Head of caudate nucleus (tissue), 42 donors: ENCODE measurements at regions not wholly inside any gene's neighbourhood (a gene's known extent, or its start where the extent isn't known, plus 50 kb on each side); places are given as distances from the start of the nearest gene placed in this dataset.

Source experiments
- DNase-seq, 42 donors: peaks; one replicate each; pipeline versions ENCODE4 v3.0.0 to v3.0.0-alpha.2; 2020 to 2021; ENCODE audit warnings: mixed read lengths in 7 of 42
- intact Hi-C: fragments of 100-400 bp; cut with DNase I; formaldehyde crosslinking; loops from one replicate; pipeline ENCODE4 v1.15.0; 2022

DNA sequence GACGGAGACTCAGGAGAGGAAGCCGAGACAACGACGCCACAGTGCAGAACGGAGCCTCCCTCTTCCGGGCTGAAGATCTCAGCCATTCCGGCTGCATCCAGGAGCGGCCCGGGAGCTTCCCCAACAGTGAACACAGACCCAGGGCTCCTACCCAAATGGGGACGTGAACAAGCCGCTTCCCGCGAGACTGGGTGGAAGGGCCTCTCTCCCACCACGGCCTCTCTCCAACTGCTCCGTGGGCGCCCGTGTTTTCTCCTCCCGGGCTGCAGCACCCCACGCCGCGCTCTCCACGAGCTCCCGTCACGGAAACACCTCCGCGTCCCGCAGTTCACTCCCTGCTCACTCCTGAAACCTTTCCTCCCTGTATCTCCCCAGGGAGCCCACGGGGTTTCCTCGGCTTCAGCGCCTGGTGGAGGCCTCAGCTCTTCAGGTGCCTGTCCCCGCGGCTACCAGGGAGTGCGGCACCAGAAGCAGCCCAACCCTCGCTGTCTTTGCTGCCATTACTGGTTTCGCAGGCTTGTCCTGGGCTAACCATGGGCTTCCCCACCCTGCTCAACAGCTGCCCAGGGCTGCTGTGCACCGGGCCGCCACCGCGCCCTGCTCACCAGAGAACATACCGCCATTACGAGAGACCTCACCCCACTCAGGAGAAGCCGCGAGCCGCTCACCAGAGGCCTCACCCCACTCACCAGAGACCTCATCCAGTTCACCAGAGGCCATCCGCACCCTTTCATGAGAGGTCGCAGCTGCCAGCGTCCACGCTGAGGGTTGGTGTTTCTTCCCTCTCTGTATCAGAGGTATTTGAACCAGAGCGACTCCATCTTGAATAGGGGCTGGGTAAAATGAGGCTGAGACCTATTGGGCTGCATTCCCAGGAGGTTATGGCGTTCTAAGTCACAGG, 922.8 kb downstream of the QKI start:
- no peak for DNase-seq
- intact Hi-C loops, result no loop called here

DNA sequence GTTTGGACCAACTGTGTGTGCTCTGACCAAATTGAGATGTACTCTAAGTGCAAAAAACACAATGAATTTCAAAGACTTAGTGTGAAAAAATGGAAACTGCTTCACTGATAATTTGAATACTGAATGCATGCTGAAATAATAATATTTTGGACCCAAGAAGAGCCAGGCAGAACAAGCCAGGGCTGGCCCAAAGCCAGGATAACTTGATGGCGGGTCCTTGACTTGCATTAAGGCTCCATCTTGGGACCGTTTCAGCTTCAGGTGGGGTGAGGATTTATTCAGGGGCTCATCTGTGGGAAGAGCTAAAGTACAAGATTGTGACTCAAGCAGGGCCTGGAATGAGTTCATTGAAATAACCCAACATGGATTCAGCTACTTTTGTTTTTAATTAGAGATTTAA, 921.9 kb downstream of the QKI start:
- intact Hi-C loops, result no loop called here
- no peak for DNase-seq

DNA sequence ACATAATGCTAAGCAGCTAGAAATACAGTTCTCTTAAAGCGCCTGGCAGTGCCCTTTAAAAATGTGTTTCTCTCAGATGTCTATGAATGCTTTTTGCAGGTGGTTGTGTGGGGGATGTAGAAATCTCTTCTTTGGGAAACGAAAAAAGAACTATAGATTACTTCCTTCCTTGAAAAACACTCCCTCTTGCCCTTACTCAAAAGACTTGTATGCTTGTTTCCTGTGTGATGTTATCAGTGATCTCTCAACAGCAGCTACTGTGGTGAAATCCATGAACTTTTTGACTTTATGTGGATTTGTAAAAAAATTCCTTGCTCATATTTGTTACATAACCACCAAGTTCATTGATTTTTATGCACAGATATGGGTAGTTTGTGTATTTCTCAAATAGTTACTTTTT, 916.5 kb downstream of the QKI start:
- intact Hi-C loops, result no loop called here
- no peak for DNase-seq

DNA sequence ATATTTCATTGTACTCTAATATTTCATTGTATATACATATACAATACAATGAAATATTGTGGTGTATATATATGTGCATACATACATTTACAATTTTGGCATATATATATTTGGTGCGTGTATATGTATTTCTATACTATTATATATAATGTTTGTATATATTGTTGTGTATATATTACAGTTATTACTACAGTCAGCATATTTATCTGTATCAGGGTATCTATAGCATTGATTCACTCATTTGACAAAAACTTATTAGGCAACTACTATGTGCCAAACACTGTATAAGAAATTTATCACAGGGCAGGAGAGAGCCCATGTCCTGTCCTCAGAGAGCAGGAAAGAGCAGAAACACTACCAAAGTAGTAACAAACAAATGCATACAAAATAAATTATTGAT, 910.6 kb downstream of the QKI start:
- DNase-seq, result no peak
- intact Hi-C loops, result no loop called here

DNA sequence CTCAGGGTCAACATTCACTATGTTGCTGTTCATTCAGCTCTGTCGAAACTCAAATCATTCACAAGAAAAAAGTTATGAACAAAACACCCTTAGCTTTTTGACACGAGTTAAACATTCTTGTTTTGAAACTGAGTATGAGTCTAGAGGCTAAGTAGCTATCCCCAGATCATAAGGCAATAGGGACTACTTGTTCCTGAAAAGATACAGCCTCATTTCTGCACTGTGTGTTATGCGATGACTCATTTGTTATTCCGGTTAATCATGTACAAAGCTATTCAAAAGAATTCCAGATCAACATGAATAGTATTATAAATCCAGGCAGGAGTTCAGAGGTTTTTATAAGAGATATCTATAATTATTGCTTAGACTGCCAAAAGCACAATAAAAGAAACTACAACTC, 908.0 kb downstream of the QKI start:
- no peak for DNase-seq
- intact Hi-C loops, result no loop called here

DNA sequence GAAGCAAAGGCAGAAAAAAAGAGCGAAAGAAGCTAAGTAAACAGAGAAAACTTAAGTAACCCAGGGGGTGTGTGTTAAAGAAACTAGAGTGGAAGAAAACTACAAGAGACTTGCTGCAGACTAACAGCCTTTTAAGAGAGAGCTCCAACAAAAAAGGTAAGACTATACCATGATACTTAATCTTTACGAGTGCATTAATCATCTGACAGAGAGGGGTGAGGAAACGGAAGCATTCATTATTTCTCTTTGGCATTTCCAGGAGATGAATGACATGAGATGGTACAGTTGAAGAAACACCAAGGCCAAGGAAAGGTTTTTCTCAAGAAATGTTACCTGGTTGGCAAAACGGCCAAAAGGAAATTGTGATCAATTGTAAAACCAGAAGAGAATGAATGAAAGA, 906.8 kb downstream of the QKI start:
- no peak for DNase-seq
- intact Hi-C loops, result no loop called here

DNA sequence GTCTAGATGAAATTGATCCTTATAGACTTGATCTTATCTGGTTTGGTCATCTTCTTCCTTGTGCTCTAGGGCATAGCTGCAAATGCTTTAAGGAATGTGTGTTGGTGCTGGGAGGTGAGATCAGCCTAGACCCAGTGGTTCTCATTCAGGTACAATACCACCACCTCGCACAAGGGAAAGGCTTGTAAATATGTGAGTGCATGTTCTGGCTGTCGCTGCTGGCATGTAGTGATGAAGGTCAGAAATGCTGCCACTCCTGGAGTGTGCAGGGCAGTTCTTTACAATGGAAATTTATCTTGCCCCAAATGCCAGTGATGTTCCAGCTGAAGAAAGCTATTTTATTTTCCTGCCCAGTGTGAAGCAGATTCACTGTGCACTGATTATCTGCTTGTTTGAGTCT, 900.9 kb downstream of the QKI start:
- intact Hi-C loops, result no loop called here
- no peak for DNase-seq

DNA sequence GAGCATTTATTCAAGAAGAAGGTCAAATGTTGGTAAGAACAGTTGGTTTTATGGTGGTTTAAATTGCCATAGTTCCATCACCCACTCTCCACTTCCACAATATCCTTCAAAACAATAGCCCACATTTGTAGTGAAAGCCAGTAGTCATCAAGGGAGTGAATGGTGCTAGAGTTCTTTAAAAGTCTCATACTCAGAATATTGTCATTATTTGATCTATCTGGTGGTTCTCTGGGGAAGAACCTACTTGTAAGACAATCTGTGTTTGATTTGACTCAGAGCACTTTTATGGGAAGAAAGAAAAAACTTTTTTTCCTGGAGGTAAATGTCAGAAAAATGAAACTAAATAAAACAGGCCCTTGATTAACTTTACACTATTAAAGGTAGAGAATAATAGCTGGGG, 893.8 kb downstream of the QKI start:
- intact Hi-C loops, result no loop called here
- DNase-seq, result no peak

DNA sequence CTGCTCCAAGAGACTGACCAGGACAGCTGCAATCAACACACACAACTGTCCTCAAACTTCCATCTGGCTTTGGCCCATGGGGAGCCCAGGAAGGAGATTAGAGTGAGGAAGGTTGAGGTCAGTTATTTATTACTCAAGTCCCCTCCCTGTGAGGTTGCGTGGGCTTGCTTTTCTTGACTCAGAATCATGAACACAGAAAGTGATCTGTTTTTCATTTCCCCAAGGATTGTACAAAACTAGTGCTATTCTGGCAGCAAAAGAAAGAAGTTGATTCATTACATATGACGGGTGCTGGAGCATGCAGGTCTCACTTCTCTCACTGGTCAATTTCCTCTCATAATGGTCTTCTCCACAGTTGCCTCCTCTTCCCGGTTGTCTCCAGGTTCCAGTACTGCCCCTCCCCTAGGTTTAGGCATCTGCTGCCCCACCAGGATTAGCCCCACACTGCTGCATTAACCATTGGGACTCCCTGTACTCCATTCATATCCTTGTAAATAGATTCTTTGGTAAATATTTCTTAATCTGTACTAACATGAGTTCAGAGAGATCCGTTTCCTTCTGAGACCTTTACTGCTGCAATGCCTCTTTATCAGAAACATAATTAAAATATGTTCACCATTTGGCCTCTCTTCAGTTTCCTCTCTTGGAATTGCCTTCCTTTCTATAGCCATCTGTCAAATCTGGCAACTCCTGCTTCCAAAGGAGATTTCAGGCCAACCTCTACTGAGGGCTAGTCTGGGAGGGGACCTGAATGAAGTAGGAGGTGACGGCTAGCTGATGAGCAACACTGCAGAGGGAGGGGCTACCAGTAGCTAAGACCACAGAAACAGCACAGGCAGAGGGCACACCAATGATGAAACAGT, 888.8 kb downstream of the QKI start:
- intact Hi-C loops, result no loop called here
- DNase-seq, result no peak

DNA sequence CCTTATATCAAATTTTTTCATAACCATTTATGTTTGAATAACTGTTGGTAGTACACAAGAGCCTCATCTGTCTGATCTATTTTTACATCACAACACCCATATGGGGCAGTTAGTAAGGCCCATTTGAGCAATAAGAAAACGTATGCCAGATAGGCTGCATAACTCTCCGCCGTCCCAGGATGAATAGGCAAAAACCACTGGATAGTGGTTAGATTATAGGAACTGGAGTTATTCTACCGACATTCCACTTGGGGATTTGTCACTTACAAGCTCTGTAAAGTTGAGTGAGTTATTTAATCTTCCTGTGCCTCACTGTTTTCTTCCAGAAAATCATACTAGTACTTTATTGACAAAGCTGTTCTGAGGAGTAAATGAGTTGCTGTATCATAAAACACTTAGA, 881.9 kb downstream of the QKI start:
- DNase-seq, result no peak
- intact Hi-C loops, result no loop called here

DNA sequence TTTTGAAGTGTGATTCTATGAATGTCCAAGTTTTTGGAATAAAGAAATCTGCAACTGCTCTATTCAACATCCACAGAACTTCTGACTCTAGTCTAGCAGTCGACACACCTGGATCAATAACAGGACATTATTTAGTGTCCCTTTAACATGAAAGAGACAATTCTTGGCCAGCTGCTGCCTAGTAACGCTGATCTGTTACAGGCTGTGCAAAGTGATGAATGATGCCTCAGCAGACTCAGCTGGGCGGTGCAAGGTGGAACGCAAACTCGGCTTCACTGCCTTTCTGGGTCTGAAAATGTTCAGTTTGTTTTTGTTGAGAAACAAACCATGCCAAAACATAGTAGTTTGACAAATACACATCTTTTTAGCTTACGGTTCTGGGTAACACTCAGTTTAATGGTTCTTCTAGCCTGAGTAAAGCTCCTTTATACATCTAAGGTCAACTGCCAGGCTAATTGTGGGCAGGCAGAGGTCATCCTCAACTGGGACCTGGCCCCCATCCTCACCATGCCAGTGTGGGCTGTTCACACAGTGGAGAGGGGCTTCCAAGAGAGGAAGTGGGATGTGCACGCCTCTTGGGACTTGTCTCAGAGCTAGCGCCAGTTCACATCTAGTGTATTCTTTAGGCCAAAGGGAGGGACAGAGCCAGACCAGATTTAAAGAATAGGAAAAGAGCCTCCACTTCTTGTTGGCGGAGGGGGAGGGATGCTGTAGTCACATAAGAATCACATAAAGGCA, 879.7 kb downstream of the QKI start:
- intact Hi-C loops, result no loop called here
- DNase-seq, result no peak

DNA sequence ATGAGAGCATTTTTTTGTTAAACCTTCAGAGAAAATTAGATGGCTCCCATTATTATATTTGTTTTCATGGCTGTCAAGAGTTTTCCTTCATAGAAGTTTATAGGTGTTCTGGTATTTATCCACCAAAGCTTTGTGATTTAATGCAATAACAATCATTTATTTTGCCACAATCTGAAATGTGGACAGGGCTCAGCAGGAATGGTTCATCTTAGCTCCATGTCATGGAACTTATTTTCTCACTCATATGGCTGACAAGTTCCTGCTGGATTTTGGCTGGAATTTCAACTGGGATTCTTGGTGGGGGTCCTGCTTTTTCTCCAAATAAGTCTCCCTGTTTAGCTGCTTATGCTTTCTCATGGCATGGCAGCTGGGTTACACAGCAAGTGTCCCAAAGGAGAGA, 876.7 kb downstream of the QKI start:
- DNase-seq, result no peak
- intact Hi-C loops, result no loop called here

DNA sequence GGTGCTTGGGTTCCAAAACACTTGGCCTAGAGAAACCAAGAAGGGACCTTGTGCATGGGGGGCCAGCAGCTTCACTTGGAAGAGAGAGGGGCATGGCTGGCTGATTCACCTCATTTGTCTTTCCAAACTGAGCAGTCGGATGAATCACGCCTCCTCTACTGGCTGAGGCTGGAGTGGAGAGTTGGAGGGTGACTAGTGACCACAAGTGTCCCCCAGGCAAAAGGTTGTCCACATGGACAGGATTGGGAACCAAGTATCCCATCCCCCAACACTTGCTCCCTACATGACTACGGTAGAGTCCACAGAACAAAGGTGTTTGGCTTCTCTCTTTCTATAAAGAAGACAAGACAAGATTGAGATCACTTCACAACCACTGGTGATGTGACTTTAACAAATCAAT, 875.6 kb downstream of the QKI start:
- intact Hi-C loops, result no loop called here
- no peak for DNase-seq

DNA sequence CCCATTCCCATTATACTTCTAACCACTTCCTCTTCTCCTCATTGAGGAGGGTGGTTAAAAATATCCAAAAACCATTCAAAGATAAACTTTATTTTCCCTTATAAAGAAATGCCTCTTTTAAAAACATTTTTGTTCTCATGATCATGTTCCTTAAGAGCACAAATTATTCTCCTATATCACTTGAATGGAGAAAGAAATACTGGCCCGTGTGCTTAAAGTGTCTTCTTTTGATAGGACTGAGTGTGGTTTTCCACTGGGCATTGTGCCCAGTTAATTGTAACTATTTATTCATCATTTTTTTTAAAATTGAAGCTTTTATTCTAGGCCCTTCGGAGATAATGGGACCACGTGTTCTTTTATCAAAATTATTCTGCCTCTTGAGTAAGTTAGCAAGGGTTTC, 871.5 kb downstream of the QKI start:
- intact Hi-C loops, result no loop called here
- no peak for DNase-seq

DNA sequence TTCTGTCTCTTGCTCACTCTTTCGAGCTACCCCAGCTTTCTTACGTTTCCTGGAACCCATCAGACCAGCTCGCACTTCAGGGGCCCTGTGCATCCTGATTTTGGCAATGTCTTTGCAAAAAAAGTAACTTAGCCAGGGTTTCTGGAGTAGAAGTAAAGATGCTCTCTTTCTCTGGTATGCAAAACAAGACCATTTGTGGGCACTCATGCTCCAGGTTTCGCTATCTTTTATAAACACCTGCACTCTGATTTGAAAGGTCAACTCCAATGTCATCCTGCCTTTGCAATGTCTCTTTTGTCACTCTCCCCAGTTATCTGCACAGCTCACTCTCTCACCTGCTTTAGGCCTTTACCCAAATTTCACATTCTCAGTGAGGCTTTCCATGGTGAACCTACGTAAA, 869.1 kb downstream of the QKI start:
- DNase-seq, result no peak
- intact Hi-C loops, result no loop called here

DNA sequence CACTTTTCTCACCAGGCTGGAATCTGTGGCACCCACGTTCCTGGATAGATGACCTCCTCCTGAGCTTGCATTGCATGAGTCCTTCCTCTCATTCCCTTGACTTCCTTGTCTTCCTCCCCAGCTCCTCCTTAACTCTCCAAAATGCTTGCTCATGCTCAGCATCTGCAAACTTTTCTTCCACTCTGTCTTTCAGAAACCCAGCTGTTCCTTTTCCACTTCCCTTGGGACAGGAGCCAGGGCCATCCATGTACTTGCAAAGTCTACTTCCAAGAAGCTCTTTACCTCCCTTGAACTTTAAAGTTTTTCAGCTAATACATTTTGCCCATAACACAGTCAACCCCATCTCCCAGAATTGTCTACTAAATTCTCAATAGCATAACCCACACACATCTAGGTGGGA, 861.7 kb downstream of the QKI start:
- intact Hi-C loops, result no loop called here
- DNase-seq, result no peak

DNA sequence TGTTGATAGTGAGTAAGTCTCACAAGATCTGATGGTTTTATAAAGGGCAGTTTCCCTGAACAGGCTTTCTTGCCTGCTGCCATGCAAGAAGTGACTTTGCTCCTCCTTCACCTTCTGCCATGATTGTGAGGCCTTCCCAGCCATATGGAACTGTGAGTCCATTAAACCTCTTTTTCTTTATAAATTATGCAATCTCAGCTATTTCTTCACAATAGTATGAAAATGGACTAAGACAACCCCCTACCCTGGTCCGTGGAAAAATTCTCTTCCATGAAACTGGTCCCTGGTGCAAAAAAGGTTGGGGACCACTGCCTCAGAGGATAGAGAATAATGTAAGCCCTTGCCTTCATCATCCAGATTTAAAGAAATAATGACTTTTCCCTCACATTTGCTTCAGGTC, 861.3 kb downstream of the QKI start:
- intact Hi-C loops, result no loop called here

DNA sequence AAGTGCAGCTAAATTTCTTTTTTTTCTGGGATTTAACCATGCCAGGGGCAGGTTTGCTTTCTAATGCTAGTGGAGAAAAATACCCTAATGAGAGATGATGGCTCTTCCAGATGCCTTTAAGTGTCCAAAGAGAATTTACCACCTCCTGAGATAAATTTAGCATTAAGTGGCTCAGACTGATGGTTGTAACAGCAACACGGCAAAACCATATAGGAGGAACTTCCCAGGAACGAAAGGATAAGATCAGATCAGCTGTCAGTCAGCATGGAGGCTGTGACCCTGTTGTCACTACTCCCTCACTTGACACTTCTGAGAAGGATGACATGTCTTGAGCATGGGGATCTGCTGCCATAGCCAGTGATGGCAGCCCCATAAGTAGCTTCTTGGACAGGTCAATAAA, 860.0 kb downstream of the QKI start:
- intact Hi-C loops, result no loop called here
- DNase-seq, result no peak

More for the DNA sequence above, 861.3 kb downstream of the QKI start:
- no peak for DNase-seq

DNA sequence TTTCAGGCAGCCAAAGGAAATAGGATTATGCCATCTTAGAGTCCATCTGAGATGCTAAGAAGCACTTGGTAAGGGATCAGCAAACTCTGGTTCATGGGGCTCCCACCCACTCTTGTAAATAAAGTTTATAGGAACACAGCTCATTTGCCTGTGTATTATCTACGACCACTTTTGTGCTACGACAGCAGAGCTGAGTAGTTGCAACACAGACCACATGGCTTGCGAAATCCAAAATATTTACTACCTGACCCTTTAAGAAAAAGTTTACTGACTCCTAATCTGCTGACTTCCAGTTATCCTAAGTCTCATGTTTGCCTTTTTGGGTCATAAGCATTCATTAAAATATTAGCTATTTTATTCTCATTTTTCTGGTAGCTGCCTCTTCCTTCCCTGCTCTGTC, 859.0 kb downstream of the QKI start:
- DNase-seq, result no peak
- intact Hi-C loops, result no loop called here

DNA sequence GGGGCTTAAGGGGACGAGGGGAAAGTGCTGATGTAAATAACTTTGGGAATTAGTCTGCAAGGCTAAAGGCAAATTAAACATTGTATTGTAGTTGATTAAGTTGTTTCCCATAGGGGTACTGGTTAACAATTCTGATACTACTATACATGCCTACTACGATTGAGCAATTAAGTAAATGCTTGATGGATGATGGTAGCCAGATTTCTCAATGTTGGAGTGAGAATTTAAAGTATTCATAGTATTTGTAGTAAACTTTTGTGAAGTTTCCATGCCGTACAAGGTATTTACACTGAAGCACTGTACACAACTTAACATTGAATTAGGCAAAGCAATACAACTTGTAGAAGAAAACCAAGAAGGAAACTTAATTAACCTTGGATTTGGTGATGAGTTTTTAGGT, 852.3 kb downstream of the QKI start:
- no peak for DNase-seq
- intact Hi-C loops, result no loop called here
